ENCODE measurements at regions not wholly inside any gene's neighbourhood (a gene's known extent, or its start where the extent isn't known, plus 50 kb on each side); places are given as distances from the start of the nearest gene placed in this dataset.

- no peak for TF ChIP-seq CTCF (IDR thresholded peaks at IDR 0.05; ENCODE audit: low read depth, low read length)
- no peak for TF ChIP-seq EZH2phosphoT487 (IDR thresholded peaks at IDR 0.05; ENCODE audit: low read depth)
Measured at GRCh38 chr2:128371648-128372345, 53.1 kb upstream of the HS6ST1 start.
